ENCODE measurements at regions not wholly inside any gene's neighbourhood (a gene's known extent, or its start where the extent isn't known, plus 50 kb on each side); places are given as distances from the start of the nearest gene placed in this dataset.

- TF ChIP-seq ISL1 (CRISPR knock-in tag; IDR thresholded peaks at IDR 0.05) (no peak), ZNF565 (CRISPR knock-in tag; conservative IDR thresholded peaks at IDR 0.05; ENCODE audit: low read depth) (no peak), SNAI2 (CRISPR knock-in tag; IDR thresholded peaks at IDR 0.05) (no peak), POU6F1 (CRISPR knock-in tag; IDR thresholded peaks at IDR 0.05; ENCODE audit: borderline replicate concordance, low read depth) (no peak), TCF4 (CRISPR knock-in tag; IDR thresholded peaks at IDR 0.05; ENCODE audit: borderline replicate concordance) (no peak), ZC3H10 (CRISPR knock-in tag; IDR thresholded peaks at IDR 0.05) (no peak), PATZ1 (CRISPR knock-in tag; IDR thresholded peaks at IDR 0.05; ENCODE audit: borderline replicate concordance) (no peak), ZNF70 (CRISPR knock-in tag; IDR thresholded peaks at IDR 0.05) (no peak)
- no peak for ATAC-seq
Measured at GRCh38 chr2:59314031-59314766, 1073.1 kb upstream of the FANCL start.

- ATAC-seq: no peak
- no peak for TF ChIP-seq ESRRG (CRISPR knock-in tag; IDR thresholded peaks at IDR 0.05)
- no peak for TF ChIP-seq TCF4 (CRISPR knock-in tag; IDR thresholded peaks at IDR 0.05; ENCODE audit: borderline replicate concordance)
- no peak for TF ChIP-seq OSR1 (CRISPR knock-in tag; IDR thresholded peaks at IDR 0.05)
- no peak for TF ChIP-seq TSHZ2 (CRISPR knock-in tag; IDR thresholded peaks at IDR 0.05)
- TF ChIP-seq TOX (CRISPR knock-in tag; IDR thresholded peaks at IDR 0.05; ENCODE audit: borderline replicate concordance): no peak
- TF ChIP-seq CREB5 (CRISPR knock-in tag; IDR thresholded peaks at IDR 0.05; ENCODE audit: low read depth): no peak
- TF ChIP-seq ZC3H10 (CRISPR knock-in tag; IDR thresholded peaks at IDR 0.05): no peak
- no peak for TF ChIP-seq ZFP30 (CRISPR knock-in tag; IDR thresholded peaks at IDR 0.05)
- TF ChIP-seq ISL1 (CRISPR knock-in tag; IDR thresholded peaks at IDR 0.05): no peak
- no peak for TF ChIP-seq CSDC2 (CRISPR knock-in tag; IDR thresholded peaks at IDR 0.05)
- no peak for TF ChIP-seq BACH2 (CRISPR knock-in tag; IDR thresholded peaks at IDR 0.05; ENCODE audit: borderline replicate concordance)
- TF ChIP-seq RARB (CRISPR knock-in tag; IDR thresholded peaks at IDR 0.05): no peak
- TF ChIP-seq PATZ1 (CRISPR knock-in tag; IDR thresholded peaks at IDR 0.05; ENCODE audit: borderline replicate concordance): no peak
- TF ChIP-seq ZNF70 (CRISPR knock-in tag; IDR thresholded peaks at IDR 0.05): no peak
Measured at GRCh38 chr2:59312967-59313940, 1072.1 kb upstream of the FANCL start.

GRCh38 chr2:59312029-59312428, 1070.9 kb upstream of the FANCL start:
- no peak for ATAC-seq
- TF ChIP-seq CREB5 (CRISPR knock-in tag; IDR thresholded peaks at IDR 0.05; ENCODE audit: low read depth) (no peak), SNAI2 (CRISPR knock-in tag; IDR thresholded peaks at IDR 0.05) (no peak), PPARA (CRISPR knock-in tag; IDR thresholded peaks at IDR 0.05; ENCODE audit: borderline replicate concordance) (no peak), ZNF70 (CRISPR knock-in tag; IDR thresholded peaks at IDR 0.05) (no peak), ZC3H10 (CRISPR knock-in tag; IDR thresholded peaks at IDR 0.05) (no peak), TSHZ2 (CRISPR knock-in tag; IDR thresholded peaks at IDR 0.05) (no peak), POU6F1 (CRISPR knock-in tag; IDR thresholded peaks at IDR 0.05; ENCODE audit: borderline replicate concordance, low read depth) (no peak)
